HG03095 (cell line): ENCODE measurements at regions not wholly inside any gene's neighbourhood (a gene's known extent, or its start where the extent isn't known, plus 50 kb on each side); places are given as distances from the start of the nearest gene placed in this dataset.

Experiments
- ATAC-seq: cut with Tn5 transposase; IDR thresholded peaks from one replicate; pipeline ENCODE4 v1.9.1; 2021; ENCODE audit warnings: moderate library complexity; ENCODE audit not compliant: unreplicated experiment

DNA sequence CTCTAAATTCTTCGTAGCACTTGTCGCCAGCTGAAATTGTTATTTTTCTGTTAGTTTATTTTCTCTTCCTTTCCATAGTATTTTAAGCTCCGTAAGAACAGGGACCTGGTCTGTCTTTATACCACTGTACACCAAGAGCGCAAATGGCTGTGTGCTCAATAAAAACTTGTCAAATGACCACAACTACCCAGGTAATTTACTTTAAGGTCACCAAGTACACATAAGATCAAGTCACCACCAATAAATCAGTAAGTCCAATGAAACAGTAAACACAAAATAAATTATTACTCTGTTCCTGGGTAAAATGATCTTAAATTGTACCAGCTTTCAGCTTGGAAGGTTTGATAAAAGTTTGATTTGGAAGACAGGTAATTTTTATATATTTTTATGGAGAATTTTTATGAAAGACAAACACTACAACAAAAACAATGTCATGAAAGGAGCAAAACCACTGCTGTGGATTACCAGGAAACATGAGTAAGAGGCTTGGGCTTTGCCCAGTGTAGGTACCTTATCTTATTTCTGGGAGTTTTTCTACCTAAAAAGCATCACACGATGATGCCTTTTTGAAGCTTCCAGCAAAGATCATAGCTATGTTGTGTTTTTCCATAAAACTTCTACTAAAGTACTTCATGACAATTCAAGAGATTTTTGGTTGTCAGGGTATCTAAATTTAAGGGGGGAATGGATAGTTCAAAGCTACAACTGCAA, 406.8 kb downstream of the SHQ1 start:
- no peak for ATAC-seq

DNA sequence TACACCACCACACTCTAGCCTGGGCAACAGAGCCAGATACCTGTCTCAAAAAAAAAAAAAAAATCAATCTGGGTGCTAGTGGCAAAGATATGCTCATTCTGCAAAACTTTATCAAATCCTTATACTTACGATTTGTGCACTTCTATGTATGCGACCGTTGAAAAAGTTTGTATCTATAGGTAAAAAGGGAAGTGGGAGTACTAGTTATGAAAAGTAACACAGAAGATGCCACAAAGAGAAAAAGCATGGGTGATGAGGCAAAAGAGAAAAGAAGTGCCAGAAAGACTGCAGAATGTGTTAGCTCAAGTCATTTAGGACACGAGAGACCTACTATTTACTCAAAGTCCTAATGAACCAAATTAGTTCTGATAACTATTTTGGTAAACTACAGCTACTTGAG, 407.8 kb downstream of the SHQ1 start:
- ATAC-seq: peak; percentile 53

DNA sequence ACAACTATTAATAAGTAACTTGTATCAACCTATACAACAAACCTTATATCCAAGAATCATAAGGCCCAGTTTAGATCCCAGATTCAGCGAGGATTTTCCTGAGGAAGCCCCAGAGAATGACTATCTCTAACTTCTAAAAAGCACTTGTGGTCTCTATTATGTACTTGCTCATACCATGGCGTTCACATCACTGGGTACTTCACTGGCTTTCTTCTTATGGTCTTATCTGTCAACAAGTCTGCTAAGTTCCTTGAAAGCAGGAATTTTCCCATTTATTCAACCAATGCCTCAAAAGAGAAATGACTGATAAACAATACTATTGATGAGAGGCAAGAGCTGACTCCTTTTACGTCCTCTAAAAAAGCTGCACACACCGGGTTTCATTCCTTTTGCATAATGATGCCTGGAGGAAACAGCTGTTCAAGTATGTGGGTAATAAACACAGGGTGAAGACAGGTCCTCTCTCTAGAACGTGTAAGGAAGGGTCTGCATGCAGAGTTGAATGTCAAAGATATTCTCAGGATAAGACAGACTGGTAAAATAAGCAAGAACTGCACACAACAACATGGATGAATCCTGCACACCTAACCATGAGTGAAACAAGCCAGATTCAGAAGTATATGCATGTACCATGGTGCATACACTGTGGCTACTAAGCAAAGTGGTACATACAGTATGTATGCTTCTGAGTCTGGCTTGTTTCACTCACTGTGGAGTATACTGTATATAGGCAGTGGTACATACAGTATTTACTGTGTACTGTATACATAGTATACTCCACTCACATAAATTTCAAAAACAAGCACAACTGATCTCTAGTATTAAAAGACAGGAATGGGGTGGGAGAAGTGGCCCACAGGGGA, 408.7 kb downstream of the SHQ1 start:
- no peak for ATAC-seq

DNA sequence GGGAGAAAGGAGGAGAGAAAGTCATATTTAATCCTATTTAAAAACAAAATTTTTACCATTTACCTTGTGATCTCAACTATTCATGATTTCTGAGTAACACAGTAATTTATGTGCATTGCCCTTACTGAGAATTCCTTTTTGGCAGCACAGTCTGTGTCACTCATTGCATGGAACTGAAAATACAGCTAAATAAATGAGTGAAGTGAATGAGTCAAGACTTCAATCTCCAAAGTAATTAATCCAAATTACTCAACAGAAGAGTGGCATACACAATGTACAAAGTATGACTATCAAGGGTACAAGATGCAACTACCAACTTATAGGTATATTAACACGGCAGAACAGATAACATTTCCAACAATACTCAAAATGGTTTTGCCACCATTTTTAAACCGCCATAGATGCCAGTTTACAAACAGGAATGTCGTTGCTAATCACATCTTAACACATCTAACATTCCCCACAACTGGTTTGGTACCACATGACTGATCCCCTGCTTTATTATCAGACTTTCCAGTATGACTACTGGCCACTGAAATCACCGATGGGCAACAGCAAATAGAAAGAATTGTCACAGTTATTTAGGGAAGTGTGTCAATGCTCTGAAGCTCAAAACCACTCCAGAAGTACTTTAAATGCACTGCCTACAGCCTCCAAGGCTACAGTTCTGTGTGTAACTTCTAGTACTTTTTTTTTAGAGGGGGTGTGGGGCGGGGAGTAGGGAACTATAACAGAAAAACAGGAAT, 410.4 kb downstream of the SHQ1 start:
- ATAC-seq: no peak

DNA sequence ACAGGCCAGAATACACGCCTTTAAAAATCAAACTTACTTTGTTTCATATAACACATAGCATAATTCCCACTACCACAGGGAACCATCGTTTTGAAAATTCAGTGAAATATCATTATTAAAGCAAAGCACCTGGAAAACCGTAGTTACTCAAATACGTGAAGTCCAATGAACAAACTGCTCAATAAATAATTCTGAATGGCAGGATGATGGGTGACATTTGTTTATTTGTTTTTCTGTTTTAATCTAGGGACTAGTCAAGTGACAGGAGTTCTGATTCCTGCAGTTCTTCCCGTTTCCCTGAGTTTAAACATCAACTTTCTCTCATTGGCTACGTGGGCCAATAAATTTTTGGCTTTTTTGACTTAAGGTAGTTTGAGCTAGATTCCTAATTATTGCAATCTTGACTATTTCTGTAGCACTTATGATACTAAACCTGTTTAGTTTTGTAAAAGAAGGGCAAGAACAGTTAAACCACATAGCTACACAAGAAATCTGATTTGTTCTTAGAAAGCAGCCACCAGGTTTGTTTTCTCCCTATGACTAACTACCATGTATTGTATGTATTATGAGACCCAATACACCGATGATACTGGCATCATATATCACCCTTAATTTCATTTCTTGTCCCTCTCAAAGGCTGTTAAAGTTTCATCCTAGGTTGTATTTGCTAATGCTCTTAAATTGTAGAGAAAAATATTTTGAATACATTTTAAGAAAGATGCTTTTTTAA, 411.2 kb downstream of the SHQ1 start:
- no peak for ATAC-seq

DNA sequence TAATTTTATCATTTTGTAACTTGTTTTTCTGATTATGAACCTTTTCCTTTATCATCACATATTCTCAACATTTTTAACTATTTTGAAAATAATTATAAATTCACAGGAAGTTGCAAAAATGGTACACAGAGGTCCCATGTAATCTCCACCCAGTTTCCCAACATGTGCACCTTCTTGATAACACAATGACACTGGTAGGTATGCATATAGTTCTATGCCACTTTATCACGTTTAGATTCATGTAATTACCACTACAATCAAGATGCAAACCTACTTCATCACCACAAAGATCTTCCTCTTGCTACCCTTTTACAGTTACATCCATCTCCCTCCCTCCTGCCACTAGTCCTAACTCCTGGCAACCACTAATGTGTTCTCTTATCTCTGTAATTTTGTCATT, 413.9 kb downstream of the SHQ1 start:
- ATAC-seq: no peak

DNA sequence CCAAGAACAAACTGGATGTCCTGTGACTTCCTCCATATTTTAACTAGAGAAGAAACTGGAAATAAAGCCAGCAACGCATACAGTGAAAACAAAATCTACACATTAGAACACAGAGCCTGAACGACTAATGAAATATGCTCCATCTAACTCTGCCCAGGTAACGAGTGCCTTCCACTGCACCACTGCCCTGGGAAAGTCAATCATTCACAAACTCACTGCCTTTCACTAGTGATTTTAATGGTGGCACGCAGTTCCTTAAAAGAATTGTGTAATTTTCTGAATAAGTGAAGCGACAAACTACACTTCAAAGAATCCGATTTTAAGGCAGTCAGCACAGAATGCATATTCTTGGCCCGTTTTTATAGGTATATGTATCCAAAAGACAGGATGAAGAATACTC, 416.0 kb downstream of the SHQ1 start:
- ATAC-seq: no peak

DNA sequence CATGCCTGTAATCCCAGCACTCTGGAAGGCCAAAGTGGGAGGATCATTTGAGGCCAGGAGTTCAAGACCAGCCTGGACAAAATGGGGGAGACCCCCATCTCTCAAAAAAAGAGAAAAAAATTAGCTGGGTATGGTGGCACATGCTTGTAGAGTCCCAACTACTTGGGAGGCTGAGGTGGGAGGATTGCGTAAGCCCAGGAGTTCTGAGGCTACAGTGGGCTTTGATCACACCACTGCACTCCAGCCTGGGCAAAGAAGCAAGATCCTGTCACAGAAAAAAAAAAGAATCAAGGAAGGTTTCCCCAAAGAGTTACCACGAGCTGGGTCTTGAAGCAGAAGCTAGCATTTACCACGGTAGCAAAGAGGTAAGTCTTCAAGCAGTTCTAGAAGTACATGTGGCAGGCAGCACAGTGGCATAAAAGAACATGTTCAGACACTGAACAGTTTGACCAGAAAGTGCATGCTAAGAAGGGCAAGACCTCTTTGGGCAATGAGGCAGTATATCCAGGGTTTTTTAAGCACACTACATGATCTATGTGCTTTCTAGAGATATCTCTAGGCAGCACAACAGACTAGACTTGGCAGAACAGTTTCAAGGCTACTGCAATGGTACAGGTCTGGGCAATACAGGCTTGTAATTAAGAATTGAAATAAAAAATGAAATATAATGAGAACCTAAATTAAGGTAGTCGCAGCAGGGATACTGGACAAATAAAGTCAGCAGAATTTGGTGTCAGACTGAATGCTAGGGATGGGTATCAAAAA, 418.5 kb downstream of the SHQ1 start:
- ATAC-seq: no peak

DNA sequence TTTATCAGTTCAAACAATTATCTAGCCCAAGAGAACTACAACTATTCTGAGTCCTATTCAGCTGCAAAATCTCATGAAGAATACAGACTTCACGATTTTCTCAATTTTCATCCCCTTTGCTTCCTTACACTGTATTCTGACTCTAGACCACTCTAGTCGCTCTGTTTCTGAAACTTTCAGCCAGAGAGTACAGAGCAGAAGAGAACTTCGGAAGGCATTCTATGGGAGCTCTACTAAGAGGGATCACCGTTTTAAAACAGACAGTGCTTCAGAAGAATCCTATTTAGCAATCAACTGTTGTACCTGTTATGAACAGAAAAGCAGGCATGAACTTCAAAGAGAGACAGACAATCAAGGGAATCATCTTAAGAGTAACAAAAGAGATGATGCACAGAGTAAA, 419.4 kb downstream of the SHQ1 start:
- no peak for ATAC-seq

DNA sequence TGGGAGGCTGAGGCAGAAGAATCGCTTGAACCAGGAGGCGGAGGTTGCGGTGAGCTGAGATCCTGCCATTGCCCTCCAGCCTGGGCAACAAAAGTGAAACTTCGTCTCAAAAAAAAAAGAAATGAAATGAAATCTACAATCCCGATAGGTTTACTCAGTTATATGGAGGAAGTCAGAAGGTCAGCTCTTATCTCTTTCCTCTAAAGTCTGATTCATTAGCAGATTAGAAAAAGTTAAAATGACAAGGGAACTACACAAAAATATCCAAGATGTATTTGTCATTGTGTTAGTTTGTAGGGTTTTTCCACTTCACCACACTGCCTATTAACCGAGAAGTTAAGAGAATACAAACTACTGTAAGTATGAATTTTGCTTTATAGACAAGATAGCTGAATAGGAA, 420.6 kb downstream of the SHQ1 start:
- no peak for ATAC-seq

DNA sequence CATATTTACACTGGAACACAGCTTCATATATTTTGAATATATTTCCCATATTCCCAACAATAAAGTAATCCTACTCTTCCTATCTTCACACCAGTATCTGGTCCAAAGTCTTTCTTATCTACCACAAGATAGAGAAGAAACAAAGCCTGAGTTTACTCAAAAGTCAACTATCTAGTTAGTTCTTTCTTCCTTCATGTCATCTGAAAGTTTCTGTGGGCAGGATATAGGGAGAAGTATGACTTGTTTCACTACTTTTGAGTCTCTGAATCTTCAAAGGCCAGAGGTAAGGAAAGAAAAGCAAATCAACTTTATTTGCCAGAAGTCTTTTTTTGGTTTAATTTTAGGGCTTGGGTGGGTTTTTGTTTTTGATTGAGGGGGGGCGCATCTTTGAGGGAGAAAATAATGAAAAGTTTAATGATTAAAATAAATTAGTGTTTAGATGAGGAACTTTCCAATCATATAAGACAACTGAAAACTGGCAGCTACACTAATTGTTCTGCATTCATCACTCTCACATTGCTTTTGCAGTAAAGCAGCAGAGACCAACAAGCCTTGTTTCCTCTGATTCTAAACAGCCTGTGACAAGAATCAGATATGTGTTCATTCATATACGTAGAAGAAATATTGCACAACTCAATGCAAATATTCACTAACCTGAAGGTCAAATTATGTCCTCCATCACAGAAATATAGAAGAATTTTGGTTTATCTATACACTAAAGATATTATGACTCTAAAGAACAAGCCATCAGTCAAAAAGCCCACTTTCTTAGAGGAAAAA, 421.4 kb downstream of the SHQ1 start:
- ATAC-seq: peak; percentile 73

DNA sequence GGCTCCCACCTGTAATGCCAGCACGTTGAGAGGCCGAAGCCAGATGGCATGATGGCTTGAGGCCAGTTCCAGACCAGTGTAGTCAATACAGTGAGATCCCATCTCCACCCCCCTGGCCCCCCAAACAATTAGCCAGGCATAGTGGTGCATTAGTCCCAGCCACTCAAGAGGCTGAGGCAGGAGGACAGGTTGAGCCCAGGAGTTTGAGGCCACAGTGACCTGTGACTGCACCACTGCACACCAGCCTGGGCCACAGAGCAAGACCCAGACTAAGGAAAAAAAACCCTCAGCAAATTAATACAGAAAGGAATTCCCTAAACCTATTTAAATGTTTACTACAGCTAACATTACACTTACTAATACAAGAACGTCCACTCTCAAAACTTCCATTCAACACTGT, 424.6 kb downstream of the SHQ1 start:
- ATAC-seq: no peak

DNA sequence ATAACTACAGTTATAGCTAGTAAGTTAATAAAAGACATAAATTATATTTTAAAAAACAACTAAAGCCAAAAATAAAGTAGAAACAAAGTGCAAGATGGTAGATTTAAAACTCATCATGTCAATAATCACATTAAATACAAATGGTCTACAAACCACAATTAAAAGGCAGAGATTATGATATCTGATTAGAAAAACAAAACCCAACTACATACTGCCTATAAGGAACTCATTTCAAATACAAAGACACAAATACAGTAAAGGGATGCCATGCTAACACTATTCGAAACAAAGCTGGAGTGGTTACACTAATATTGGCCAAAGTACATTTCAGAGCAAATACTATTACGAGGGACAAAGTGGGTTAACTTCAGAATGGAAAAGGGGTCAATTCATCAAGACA, 426.5 kb downstream of the SHQ1 start:
- ATAC-seq: no peak

DNA sequence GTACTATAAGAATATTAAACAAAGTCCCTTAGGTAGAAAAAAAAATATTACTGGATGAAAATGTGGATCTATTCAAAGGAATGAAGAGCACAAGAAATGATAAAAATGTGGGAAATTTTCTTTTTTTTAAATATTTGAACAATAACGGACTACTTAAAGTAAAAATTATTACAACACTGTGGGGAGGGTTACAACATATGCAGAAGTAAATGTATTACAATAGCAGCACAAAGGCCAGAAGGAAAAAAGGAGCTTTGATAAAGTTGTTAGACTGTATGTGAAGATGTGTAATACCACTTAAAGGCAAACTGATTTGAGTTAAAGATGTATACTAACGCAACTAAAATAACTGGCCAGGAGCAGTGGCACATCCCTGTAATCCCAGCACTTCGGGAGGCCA, 427.1 kb downstream of the SHQ1 start:
- no peak for ATAC-seq

DNA sequence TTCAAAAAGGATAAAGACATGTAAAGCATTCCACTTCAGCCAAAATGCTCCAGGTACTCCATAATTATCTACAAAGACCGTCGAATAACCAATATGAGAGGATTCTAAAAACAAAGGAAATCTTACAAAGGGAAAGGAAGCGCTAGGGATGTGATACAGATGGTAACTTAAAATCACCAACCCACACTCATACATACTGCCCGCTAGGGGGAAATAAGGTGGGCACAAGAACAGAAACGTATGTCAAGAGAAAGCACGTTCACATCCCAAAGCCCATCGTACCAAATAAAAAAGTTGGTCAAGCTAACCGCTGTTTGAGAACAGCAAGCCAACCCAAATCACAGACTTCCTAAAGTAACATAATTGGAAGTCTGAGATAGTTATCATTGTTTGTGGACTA, 429.4 kb downstream of the SHQ1 start:
- ATAC-seq: no peak

DNA sequence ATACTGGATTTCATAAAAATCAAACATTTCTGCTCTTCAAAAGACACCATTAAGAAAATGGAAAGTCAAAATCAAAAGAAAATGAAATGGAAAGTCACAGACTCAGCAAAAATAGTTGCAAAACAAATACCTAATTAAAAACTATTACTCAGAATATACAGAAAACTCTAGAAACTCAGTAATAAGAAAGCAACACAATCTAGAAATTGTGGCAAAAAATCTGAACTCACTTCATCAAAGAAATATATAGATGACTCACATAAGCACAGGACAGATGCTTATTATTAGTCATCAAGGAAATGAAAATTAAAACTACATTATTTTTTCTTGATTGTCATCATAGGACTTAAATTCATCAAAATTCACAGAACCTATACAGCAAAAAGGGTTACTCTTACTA, 430.0 kb downstream of the SHQ1 start:
- ATAC-seq: no peak

DNA sequence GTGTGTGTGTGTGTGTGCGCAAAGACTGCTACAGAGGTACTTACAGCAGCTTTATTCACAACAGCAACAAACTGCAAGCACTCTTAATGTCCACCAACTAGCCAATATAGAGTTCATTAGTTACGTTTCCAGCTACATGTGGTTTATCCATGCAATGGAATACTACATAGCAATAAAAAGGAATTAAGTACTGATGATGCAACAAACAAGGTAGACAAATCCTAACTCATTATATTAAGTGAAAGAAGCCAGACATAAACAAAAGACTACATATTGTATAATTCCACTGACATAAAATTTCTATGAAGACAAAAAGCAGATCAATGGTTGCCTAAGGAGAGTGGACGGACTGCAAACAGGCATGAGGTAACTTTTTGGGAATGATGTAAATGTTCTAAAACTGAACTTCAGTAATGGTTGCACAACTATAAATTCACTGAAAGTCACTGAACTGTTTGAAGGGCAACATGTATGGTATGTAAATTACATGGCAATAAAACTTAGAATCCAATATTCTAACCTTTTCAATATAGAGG, 433.7 kb downstream of the SHQ1 start:
- no peak for ATAC-seq

DNA sequence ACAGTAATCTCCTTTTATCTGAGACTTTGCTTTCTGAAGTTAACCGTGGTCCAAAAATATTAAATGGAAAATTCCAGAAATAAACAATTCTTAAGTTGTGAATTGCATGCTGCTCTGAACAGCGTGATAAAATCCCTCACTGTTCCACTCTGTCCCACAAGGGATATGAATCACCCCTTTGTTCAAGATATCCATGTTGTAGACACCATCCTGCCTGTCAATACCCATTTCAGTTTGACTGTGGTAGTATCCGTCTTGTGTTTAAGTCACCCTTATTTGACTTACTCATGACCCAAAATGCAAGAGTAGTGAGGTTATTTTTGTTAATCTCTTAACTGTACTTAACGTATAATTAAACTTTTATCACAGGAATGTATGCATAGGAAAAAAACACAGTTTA, 435.0 kb downstream of the SHQ1 start:
- no peak for ATAC-seq

DNA sequence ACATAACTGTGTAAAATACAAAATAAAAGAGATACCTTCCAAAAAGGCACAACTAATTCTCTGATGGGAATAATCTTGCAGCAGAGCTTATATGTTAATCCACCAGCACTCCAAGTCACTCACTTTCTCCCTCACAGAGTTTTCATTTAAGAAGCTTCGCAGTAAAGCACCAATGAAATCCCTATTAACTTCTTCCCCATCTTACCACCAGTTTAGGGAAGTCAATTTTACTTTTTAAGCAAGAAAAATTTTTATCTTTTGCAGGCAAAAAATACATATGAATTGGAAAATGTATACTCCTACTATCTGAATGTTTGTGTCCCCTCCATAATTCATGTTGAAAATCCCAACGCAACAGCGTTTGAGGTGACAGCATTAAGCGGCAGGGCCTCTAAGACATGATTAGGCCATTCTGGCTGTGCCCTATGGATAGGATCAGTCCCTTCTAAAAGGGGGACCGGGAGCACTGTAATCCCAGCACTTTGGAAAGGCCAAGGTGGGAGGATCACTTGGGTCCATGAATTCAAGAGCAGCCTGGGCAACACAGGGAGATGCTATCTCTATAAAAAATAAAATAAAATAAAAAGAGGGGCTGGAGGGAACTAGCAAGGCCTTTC, 435.8 kb downstream of the SHQ1 start:
- ATAC-seq: no peak
